ENCODE measurements at regions not wholly inside any gene's neighbourhood (a gene's known extent, or its start where the extent isn't known, plus 50 kb on each side); places are given as distances from the start of the nearest gene placed in this dataset.
"Not testable (repeated sequence)": the region's sequence is repeated elsewhere in the genome, so short reads cannot be mapped to it uniquely, and the experiment has no call there.

- intact Hi-C loops (cut with DNase I), result no loop called here
- 30 to 42% methylated on average over 1 of the region's 1 CpG for WGBS, 2 donors
- TF ChIP-seq, protein P1, sequence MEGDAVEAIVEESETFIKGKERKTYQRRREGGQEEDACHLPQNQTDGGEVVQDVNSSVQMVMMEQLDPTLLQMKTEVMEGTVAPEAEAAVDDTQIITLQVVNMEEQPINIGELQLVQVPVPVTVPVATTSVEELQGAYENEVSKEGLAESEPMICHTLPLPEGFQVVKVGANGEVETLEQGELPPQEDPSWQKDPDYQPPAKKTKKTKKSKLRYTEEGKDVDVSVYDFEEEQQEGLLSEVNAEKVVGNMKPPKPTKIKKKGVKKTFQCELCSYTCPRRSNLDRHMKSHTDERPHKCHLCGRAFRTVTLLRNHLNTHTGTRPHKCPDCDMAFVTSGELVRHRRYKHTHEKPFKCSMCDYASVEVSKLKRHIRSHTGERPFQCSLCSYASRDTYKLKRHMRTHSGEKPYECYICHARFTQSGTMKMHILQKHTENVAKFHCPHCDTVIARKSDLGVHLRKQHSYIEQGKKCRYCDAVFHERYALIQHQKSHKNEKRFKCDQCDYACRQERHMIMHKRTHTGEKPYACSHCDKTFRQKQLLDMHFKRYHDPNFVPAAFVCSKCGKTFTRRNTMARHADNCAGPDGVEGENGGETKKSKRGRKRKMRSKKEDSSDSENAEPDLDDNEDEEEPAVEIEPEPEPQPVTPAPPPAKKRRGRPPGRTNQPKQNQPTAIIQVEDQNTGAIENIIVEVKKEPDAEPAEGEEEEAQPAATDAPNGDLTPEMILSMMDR (IDR thresholded peaks at IDR 0.05), result no peak
- no peak for TF ChIP-seq EP300 (IDR thresholded peaks at IDR 0.05)
- TF ChIP-seq POLR2A (IDR thresholded peaks at IDR 0.05), result no peak
- TF ChIP-seq POLR2AphosphoS5 (IDR thresholded peaks at IDR 0.05), result no peak
Measured at GRCh38 chr11:45733176-45733575, 67.8 kb upstream of the CHST1 start.

DNA sequence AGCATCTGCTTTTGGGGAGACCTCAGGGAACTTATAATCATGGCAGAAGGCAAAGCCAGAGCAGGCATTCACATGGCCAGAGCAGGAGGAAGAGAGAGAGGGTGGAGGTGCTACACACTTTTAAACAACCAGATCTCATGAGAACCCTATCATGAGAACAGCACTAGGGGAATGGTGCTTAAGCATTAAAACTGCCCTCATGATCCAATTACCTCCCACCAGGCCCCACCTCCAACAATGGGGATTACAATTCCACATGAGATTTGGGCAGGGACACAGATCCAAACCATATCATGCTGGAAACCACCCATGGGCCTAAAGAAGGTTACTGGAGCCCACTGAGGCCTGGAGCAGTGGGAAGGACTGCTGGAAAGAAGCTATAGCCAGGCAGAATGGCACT, 66.9 kb upstream of the CHST1 start:
- intact Hi-C loops (cut with DNase I), result no loop called here
- Histone ChIP-seq H3K4me3 (no peak overlapping the region), H3K27me3 (no peaks in the 10 kb centered on the region), H3K27ac (no peak overlapping the region), H3K36me3 (no peaks in the 10 kb centered on the region), H3K4me1 (no peaks in the 10 kb centered on the region), H3K9me3 (no peaks in the 10 kb centered on the region)
- TF ChIP-seq, protein P1 (IDR thresholded peaks at IDR 0.05), result no peak
- no peak for TF ChIP-seq POLR2A (IDR thresholded peaks at IDR 0.05)
- TF ChIP-seq EP300 (IDR thresholded peaks at IDR 0.05), result no peak
- no peak for TF ChIP-seq POLR2AphosphoS5 (IDR thresholded peaks at IDR 0.05)
- DNase-seq, result no peak

More at GRCh38 chr11:45733176-45733575, 67.8 kb upstream of the CHST1 start:
- Histone ChIP-seq H3K36me3 (no peaks in the 10 kb centered on the region), H3K4me1 (no peaks in the 10 kb centered on the region), H3K27ac (no peak overlapping the region), H3K27me3 (no peaks in the 10 kb centered on the region), H3K9me3 (no peaks in the 10 kb centered on the region), H3K4me3 (no peak overlapping the region)
- no peak for DNase-seq

DNA sequence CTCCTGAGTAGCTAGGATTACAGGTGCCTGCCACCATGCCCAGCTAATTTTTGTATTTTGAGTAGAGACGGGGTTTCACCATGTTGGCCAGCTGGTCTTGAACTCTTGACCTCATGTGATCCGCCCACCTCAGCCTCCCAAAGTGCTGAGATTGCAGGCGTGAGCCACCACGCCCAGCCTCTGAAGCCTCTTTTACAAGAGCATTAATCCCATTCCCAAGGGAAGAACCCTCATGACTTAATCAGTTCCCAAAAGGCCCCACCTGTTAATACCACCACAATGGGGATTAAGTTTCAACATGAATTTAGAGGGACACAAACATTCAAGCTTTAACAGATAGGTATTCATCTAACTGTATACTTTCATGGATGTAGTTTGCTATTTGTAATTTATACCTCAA, 65.7 kb upstream of the CHST1 start:
- H3K9me3 ChIP-seq; H3K27me3 ChIP-seq; H3K27ac ChIP-seq; intact Hi-C loops (cut with DNase I); H3K4me1 ChIP-seq; H3K36me3 ChIP-seq; DNase-seq; H3K4me3 ChIP-seq: not testable (repeated sequence)
- WGBS, 2 donors, result 44 to 77% methylated on average over 4 of the region's 4 CpGs

DNA sequence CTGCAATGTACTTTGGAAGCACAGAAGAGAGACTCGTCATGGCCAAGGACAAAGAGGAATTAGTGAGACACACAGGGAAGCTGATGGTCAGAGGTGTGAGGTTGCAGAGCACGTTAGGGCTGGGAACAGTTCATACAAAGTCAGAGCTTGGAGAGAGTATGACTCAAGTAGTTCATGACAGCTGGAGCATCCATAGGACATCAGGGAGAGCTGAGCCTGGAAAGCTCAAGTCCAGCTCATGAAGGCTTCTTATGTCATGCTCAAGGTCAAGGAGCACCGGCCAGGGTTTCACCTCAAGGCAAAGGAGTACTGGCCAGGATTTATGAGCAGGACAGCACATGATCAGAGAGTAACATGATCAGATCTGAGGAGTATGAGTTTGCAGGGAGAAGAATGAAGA, 64.6 kb upstream of the CHST1 start:
- no peaks in the 10 kb centered on the region for H3K36me3 ChIP-seq
- H3K4me1 ChIP-seq, result no peaks in the 10 kb centered on the region
- no peaks in the 10 kb centered on the region for H3K9me3 ChIP-seq
- H3K4me3 ChIP-seq, result no peak overlapping the region
- 71 to 72% methylated on average over 3 of the region's 3 CpGs for WGBS, 2 donors
- intact Hi-C loops (cut with DNase I), result no loop called here
- no peak overlapping the region for H3K27ac ChIP-seq
- DNase-seq, result no peak
- H3K27me3 ChIP-seq, result no peaks in the 10 kb centered on the region
- no peak for TF ChIP-seq POLR2AphosphoS5 (IDR thresholded peaks at IDR 0.05)
- TF ChIP-seq EP300 (IDR thresholded peaks at IDR 0.05), result no peak
- no peak for TF ChIP-seq POLR2A (IDR thresholded peaks at IDR 0.05)
- TF ChIP-seq, protein P1 (IDR thresholded peaks at IDR 0.05), result no peak

DNA sequence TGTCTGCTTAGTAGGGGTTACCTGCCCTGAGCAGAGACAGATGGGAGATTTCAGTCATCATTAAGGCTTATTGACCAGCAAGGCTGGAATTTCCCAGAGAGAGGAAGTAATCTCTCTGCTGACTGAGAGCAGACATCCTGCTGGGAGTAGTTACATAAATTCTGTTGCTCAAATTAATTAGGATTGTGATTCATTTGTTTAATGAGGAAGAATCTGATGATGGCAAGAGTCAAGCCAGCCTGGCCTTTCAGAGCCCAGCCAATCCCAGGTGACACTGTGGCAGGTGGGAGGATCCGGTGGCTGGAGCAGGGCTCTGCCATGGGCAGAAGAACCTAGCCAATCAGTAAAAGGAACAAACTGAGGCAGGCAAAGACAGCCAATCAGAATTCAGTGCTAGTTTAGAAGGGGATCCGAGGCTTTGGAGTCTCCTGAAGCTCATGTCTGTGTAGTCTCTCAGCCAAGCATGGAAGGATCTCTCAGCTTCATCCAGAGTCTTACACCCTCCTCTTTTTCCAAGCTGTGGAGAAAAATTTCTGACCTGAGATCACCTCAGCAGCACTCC, 61.2 kb upstream of the CHST1 start:
- no peak for DNase-seq
- H3K27ac ChIP-seq, result no peak overlapping the region
- no peak for TF ChIP-seq POLR2AphosphoS5 (IDR thresholded peaks at IDR 0.05)
- TF ChIP-seq EP300 (IDR thresholded peaks at IDR 0.05), result no peak
- TF ChIP-seq POLR2A (IDR thresholded peaks at IDR 0.05), result no peak
- TF ChIP-seq, protein P1 (IDR thresholded peaks at IDR 0.05), result no peak
- 71 to 76% methylated on average over 2 of the region's 2 CpGs for WGBS, 2 donors
- no peaks in the 10 kb centered on the region for H3K27me3 ChIP-seq
- H3K4me3 ChIP-seq, result no peak overlapping the region
- H3K9me3 ChIP-seq, result no peaks in the 10 kb centered on the region
- H3K36me3 ChIP-seq, result no peaks in the 10 kb centered on the region
- intact Hi-C loops (cut with DNase I), result no loop called here
- H3K4me1 ChIP-seq, result no peaks in the 10 kb centered on the region

Data from sigmoid colon (tissue), 6 donors.